ENCODE measurements at regions not wholly inside any gene's neighbourhood (a gene's known extent, or its start where the extent isn't known, plus 50 kb on each side); places are given as distances from the start of the nearest gene placed in this dataset.
"Not testable (repeated sequence)": the region's sequence is repeated elsewhere in the genome, so short reads cannot be mapped to it uniquely, and the experiment has no call there.

DNA sequence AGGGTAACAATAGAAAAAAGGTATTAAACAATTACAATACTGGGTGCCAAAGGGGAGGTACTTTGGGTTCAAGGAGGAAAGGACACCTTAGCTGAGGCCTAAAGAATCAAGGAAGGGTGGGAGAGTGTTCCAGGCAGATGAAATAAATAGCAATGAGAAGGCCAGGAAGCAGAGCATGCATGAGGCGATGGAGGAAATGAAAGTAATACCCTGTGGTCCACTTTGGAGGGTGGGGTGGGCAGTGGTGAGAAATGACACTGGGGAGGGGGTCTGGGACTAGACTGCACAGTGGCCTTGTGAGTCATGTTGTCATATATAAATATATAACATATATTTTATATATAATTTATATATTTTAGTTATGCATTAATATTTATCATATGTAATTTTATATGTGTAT, 55.9 kb downstream of the BHLHE40 start:
- ATAC-seq (no peak), DNase-seq (no peak)
- peaks cover 2% of the 10 kb centered on the region for H3K27me3 Mint-ChIP-seq
- H3K36me3 Mint-ChIP-seq (ENCODE audit: low read depth) = no peaks in the 10 kb centered on the region
- no peak overlapping the region for H3K4me3 Mint-ChIP-seq
- H3K4me1 Mint-ChIP-seq = peaks cover 46% of the 10 kb centered on the region
- no peak overlapping the region for H3K27ac Mint-ChIP-seq
- no peaks in the 10 kb centered on the region for H3K9me3 Mint-ChIP-seq

DNA sequence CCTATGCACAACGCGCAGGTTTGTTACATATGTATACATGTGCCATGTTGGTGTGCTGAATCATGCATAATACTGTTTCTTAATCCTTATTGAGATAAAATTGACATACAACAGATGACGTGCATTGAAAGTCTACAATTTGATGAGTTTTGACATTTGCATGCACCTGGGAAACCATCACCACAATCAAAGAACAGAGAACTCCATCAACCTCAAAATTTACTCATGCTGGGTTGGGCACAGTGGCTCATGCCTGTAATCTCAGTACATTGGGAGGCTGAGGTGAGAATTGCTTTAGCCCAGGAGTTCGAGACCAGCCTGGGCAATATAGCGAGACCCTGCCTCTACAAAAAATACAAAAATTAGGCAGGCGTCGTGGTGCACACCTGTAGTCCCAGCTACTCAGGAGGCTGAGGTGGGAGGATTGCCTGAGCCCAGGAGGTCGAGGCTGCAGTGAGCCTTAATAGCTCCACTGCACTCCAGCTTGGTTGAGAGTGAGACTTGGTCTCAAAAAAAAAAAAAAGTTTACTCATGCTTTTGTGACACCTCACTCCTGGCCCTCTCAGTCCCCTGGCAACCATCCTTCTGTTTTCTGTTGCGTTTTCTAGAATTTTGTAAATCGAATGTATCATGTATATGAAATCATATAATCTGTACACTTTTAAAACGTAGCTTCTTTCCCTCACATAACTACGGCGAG, 56.6 kb downstream of the BHLHE40 start:
- Mint-ChIP-seq H3K4me1 (peaks cover 45% of the 10 kb centered on the region), H3K36me3 (ENCODE audit: low read depth) (no peaks in the 10 kb centered on the region), H3K9me3 (no peaks in the 10 kb centered on the region), H3K27me3 (peaks cover 2% of the 10 kb centered on the region), H3K27ac (no peak overlapping the region), H3K4me3 (no peak overlapping the region)
- ATAC-seq (no peak), DNase-seq (no peak)

DNA sequence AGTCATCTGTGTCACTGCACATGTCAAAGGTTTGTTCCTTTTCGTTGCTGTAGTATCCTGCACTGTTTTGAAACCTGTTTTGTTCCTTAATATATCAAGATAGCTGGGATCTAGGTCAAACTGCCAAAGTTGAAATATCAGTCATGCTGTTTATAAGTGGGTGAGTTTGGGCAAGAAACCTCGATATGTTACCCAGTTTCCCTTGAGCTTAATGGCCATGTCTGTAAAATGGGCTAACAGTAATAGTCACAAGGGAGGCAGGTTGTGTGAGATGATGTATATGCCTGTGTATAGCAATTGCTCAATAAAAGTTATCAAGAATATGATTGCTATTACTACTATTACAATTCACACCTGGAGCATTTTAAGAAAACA, 57.1 kb downstream of the BHLHE40 start:
- Mint-ChIP-seq H3K36me3 (ENCODE audit: low read depth) (no peaks in the 10 kb centered on the region), H3K27ac (no peak overlapping the region), H3K9me3 (no peaks in the 10 kb centered on the region), H3K4me1 (peaks cover 45% of the 10 kb centered on the region), H3K27me3 (peaks cover 2% of the 10 kb centered on the region), H3K4me3 (no peak overlapping the region)
- DNase-seq = no peak
- ATAC-seq = no peak

DNA sequence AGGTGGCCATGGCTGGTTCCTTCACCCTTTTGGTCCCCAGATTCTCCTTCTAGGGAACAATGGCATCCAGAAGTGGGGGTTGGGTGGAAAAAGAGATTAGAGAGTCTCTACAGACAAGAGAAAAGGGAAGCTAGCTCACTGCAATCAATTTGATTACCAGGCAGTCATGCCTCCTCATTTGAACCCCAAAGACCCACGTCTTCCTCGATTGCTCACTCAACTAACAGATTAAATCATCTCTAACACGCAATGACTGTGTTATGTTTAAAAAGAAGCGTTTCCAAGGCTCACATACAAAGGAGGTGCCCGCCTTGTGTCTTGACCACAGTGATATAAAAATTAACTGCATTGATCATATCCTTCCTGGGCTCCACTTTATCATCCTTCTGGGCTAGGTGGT, 57.6 kb downstream of the BHLHE40 start:
- ATAC-seq = no peak
- Mint-ChIP-seq H3K9me3 (no peaks in the 10 kb centered on the region), H3K27ac (no peak overlapping the region), H3K36me3 (ENCODE audit: low read depth) (no peaks in the 10 kb centered on the region), H3K4me1 (peaks cover 43% of the 10 kb centered on the region), H3K4me3 (no peak overlapping the region), H3K27me3 (no peaks in the 10 kb centered on the region)
- DNase-seq = no peak

DNA sequence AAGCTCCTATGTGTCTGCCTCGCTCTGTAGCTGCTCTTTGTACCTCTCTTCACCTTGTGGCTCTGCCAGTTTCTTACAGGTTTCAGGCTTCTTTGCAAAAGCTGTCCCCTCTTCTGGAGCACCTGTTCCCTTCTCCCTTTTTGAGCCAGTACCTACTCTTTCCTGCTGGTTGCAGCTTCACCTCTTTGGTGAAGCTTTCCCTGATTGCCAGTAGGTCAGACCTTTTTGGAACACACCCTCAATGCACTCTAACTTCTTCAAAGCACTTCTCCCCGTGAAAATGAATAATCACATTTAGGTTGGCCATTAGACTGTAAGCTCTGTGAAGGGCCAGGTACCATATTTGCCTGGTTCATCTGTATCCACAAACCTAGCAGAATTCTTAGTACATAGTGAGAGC, 60.3 kb downstream of the BHLHE40 start:
- peaks cover 43% of the 10 kb centered on the region for H3K4me1 Mint-ChIP-seq
- no peak overlapping the region for H3K27ac Mint-ChIP-seq
- ATAC-seq (no peak), DNase-seq (no peak)
- H3K36me3 Mint-ChIP-seq (ENCODE audit: low read depth) = no peaks in the 10 kb centered on the region
- no peaks in the 10 kb centered on the region for H3K9me3 Mint-ChIP-seq
- H3K4me3 Mint-ChIP-seq = no peak overlapping the region
- no peaks in the 10 kb centered on the region for H3K27me3 Mint-ChIP-seq

DNA sequence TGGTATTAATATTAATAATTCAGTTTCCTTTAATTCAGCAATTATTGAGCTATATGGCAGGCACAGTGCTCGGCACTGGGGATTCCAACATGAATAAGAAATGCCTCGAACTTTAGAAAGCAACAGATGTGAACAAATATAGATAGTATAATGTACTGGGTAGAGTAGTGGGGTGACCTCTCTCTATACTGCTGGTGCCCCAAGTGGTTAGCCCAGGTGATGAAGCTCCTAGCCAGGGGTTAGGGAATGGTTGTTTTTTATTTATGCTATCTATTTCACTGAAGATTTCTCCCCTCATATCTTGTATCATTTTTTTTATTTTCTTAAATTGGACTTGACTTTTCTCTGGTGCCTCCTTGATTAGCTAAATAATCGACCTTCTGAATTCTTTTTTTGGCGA, 62.1 kb downstream of the BHLHE40 start:
- H3K27ac Mint-ChIP-seq = no peak overlapping the region
- H3K9me3 Mint-ChIP-seq = no peaks in the 10 kb centered on the region
- peaks cover 31% of the 10 kb centered on the region for H3K4me1 Mint-ChIP-seq
- H3K27me3 Mint-ChIP-seq = no peaks in the 10 kb centered on the region
- no peaks in the 10 kb centered on the region for H3K36me3 Mint-ChIP-seq (ENCODE audit: low read depth)
- ATAC-seq = no peak
- H3K4me3 Mint-ChIP-seq = no peak overlapping the region
- DNase-seq = no peak

DNA sequence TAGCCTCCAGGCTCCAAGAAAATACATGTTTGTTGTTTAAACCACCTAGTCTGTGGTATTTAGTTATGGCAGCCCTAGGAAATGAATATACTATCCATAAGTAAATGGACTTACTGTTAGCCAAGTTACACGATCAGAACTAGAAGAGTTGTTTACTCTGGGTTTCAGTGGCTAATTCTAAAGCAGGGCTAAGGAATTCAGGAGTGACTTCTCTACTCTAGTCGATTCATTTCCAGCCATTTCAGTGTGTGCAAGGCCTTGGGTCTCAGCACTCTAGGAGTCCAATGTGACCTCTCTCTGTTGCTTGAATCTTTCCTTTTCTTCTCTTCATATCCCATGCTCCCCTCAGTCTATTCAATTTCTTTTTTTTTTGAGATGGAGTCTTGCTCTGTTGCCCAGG, 66.7 kb downstream of the BHLHE40 start:
- Mint-ChIP-seq H3K27me3 (peaks cover 2% of the 10 kb centered on the region), H3K27ac (no peak overlapping the region), H3K4me1 (no peaks in the 10 kb centered on the region), H3K36me3 (ENCODE audit: low read depth) (peaks cover 5% of the 10 kb centered on the region), H3K9me3 (peaks cover 16% of the 10 kb centered on the region), H3K4me3 (no peak overlapping the region)
- DNase-seq (no peak), ATAC-seq (no peak)

DNA sequence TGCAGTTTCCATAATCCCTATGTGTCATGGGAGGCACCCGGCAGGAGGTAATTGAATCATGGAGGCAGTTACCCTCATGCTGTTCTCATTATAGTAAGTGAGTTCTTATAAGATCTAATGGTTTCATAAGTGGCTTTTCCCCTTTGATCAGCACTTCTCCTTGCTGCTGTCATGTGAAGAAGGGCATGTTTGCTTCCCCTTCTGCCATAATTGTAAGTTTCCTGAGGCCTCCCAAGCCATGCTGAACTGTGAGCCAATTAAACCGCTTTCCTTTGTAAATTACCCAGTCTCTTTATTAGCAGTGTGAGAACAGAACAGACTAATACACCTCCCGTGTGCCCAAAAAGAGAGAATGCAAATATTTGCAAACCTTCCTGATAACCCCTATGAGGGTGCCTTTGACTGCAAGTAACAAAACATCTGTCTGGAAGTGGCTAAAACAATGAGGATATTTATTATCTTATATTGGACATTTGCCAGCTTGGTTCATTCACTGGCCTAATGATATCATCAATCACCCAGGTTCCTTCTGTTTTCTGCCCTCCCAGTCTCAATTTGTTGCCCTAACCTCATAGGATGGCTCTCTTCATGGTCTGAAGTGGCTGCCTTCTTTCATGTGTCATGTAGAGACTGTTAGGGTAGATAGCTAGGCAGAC, 68.7 kb downstream of the BHLHE40 start:
- DNase-seq (no peak), ATAC-seq (no peak)
- Mint-ChIP-seq H3K27me3 (peaks cover 2% of the 10 kb centered on the region), H3K4me1 (peaks cover 18% of the 10 kb centered on the region), H3K4me3 (no peak overlapping the region), H3K27ac (no peak overlapping the region), H3K36me3 (ENCODE audit: low read depth) (peaks cover 5% of the 10 kb centered on the region), H3K9me3 (peaks cover 16% of the 10 kb centered on the region)

DNA sequence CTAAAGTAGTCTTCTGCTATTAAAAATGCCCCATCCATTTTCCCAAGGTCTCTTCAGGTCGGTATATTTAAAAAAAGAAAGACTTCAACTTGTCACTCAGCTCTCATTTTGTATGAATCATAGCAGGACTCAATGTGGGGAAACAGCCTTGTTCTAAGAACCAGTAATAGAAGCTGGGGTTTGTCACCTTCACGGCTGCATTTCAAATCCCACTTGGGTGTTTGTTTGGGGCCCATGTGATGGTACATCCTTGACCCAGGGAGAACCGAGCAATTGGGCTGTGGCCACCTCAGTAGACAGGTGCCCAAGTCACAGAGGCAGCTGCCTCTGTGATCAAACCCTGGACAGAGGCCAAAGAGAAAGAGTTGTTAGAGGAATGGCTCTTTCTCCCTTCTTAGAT, 70.3 kb upstream of the ARL8B start:
- DNase-seq (no peak), ATAC-seq (peak; percentile 73)
- Mint-ChIP-seq H3K36me3 (ENCODE audit: low read depth) (peaks cover 5% of the 10 kb centered on the region), H3K4me3 (no peak overlapping the region), H3K4me1 (peaks cover 43% of the 10 kb centered on the region), H3K9me3 (peaks cover 16% of the 10 kb centered on the region), H3K27ac (no peak overlapping the region), H3K27me3 (peaks cover 2% of the 10 kb centered on the region)

DNA sequence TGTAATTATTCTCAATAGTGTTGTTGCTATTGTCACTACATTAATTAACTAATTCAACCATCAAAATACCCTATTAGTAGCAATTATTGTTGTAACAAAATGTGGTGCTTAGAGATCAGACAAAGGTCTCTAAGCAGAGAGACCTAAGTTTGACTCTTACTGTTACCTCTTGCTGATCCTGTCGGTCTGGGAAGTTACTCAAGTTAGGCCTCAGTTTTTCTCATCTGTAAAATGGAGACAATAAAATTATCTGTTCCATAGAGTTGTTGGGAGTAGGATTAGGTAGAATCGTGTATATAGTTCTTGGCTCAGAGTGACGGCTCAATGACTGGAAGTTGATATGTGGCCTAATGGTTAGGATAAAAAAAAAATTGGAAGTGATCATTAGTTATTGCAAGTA, 69.8 kb upstream of the ARL8B start:
- Mint-ChIP-seq H3K9me3 (peaks cover 14% of the 10 kb centered on the region), H3K4me3 (no peak overlapping the region), H3K27ac (peak overlapping the region; percentile 21), H3K4me1 (peaks cover 47% of the 10 kb centered on the region), H3K36me3 (ENCODE audit: low read depth) (peaks cover 5% of the 10 kb centered on the region), H3K27me3 (peaks cover 2% of the 10 kb centered on the region)
- ATAC-seq (no peak), DNase-seq (no peak)

DNA sequence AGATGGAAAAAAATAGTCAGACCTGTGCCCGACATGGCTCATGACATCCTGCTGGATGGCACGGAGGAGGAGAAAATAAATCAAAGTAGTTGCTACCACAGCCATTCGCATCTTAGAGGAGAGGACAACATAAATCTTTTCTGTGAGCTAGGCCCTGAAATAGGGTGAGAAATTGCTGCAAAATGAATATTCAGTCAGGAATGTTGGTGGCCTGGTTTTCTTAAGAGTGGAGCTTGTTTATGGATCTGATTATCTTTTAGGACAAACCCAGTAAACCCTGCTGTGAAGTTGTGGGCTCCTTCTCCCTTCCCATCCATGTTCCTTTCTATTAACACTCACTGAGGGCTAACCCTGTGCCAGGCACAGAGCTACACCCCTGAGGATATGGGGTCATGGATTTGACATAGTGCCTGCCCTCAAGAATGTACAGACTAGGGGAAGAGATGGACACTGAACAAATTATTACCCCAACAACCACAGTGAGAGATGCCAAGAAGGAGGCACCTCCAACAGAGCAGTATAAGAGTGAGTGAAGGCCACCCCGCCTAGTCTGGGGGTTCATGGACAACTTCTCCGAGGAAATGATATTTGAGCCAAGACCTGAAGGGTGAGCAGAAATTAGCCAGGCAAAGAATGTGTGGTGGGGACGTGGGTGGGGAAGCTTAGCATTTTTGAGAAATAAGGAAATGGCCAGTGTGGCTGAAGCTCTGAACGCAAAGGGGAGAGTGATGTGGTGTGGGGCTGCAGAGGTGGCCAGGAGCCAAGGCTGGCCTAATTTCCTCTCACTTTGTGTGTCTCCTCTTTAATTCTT, 68.9 kb upstream of the ARL8B start:
- H3K36me3 Mint-ChIP-seq (ENCODE audit: low read depth) = no peaks in the 10 kb centered on the region
- peaks cover 5% of the 10 kb centered on the region for H3K9me3 Mint-ChIP-seq
- DNase-seq (no peak), ATAC-seq (no peak)
- no peak overlapping the region for H3K4me3 Mint-ChIP-seq
- H3K27ac Mint-ChIP-seq = peak overlapping the region; percentile 25
- H3K4me1 Mint-ChIP-seq = peaks cover 57% of the 10 kb centered on the region
- peaks cover 2% of the 10 kb centered on the region for H3K27me3 Mint-ChIP-seq

DNA sequence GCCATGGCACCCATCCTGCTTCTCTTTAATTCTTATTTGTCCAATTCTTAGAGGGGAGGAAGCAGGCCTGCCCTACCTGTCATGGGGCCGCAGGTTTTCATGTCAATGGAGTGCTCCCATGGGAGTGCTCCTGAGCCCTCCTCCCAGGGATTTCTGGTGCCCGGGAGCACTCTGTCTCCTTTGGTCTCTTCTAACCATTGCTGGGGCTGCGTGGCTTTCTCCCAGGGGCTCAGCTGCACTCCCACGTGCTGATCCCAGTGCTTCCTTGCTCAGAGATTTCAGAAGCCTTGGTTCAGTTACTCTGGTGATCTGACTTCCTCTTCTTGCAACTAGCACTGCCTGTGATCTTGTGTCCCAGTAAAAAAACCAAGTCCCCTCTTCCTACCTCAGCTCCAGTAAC, 68.0 kb upstream of the ARL8B start:
- DNase-seq = no peak
- Mint-ChIP-seq H3K27me3 (peaks cover 3% of the 10 kb centered on the region), H3K27ac (no peak overlapping the region), H3K4me3 (no peak overlapping the region), H3K9me3 (no peaks in the 10 kb centered on the region), H3K36me3 (ENCODE audit: low read depth) (no peaks in the 10 kb centered on the region), H3K4me1 (peaks cover 61% of the 10 kb centered on the region)
- ATAC-seq = no peak

DNA sequence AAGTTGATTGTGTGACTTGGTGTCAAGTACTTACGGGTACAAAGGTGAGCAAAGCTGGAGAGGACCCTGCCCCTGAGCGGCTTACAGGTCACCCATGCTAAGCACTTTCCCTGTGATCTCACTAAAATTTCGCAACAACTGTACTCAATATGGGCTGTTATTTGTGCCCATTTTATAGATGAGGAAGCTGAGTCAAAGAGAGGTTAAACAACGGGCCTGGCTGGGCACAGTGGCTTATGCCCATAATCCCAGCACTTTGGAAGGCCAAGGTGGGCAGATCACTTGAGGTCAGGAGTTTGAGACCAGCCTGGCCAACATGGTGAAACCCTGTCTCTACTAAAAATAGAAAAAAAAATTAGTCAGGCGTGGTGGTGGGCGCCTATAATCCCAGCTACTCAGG, 67.5 kb upstream of the ARL8B start:
- H3K27me3 Mint-ChIP-seq; H3K4me3 Mint-ChIP-seq; H3K9me3 Mint-ChIP-seq; DNase-seq; H3K36me3 Mint-ChIP-seq (ENCODE audit: low read depth); H3K27ac Mint-ChIP-seq; ATAC-seq: not testable (repeated sequence)
- peaks cover 61% of the 10 kb centered on the region for H3K4me1 Mint-ChIP-seq

DNA sequence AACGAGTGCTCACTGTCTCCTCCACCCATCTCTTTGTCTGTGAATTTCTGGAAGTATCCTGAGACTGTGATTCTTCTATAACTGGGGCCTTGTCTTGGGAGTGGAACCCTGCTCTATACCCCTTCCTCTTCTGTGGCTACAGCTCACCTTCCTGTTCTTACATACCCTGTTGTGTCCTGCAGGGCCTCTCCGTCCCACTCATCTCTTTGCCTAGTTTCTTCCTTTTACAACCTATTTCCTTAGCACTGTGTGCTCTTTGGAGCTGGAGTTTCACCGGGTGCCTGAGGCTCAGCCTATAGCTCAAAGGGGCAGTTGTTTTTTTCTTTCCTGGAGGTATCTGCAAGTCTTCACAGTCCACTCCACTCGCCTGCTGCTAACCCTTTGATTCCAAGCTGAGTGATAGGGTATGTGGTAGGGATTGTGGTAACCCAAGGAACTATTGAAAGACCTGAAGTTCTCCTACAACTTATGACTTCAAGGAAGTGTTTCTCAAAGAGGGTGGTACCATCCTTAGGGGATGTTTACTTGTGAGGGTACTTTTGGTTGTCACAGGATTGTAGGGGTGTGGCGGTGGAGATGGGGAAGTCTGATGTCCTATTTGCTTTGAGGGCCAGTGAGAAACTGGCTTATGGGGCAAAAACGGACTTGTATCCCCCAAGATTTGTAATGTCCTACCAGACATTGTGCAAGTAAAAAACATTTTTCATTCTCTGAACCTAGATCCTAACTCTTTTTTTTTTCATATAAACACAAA, 66.6 kb upstream of the ARL8B start:
- Mint-ChIP-seq H3K36me3 (ENCODE audit: low read depth) (no peaks in the 10 kb centered on the region), H3K4me3 (no peak overlapping the region)

DNA sequence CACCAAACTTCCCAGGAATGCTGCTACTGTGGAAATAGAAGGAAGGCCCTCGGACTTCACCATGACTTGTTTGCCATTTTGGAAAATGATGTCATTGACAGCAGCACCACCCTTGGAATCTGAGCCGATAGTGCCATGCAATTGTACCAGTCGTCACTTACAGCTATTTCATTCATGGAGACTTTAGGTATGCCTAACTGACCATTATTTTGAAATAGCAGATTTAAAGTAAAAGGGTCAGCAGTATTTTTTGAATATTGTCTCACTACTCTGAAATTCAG, 66.0 kb upstream of the ARL8B start:
- Mint-ChIP-seq H3K27ac (no peak overlapping the region), H3K36me3 (ENCODE audit: low read depth) (no peaks in the 10 kb centered on the region), H3K4me3 (no peak overlapping the region), H3K27me3 (peaks cover 11% of the 10 kb centered on the region), H3K9me3 (no peaks in the 10 kb centered on the region), H3K4me1 (peaks cover 63% of the 10 kb centered on the region)
- DNase-seq = no peak
- ATAC-seq = no peak

More for the DNA sequence above, 66.6 kb upstream of the ARL8B start:
- H3K27me3 Mint-ChIP-seq = peaks cover 10% of the 10 kb centered on the region
- no peak for ATAC-seq
- peaks cover 63% of the 10 kb centered on the region for H3K4me1 Mint-ChIP-seq
- DNase-seq = no peak
- no peaks in the 10 kb centered on the region for H3K9me3 Mint-ChIP-seq
- H3K27ac Mint-ChIP-seq = peak overlapping the region; percentile 31

All from activated naive CD8-positive, alpha-beta T cell treated with anti-CD3 and anti-CD28 coated beads, Interleukin-2, amount 50 U/mL, for 24 hours (primary cell).